ENCODE measurements at regions not wholly inside any gene's neighbourhood (a gene's known extent, or its start where the extent isn't known, plus 50 kb on each side); places are given as distances from the start of the nearest gene placed in this dataset.

GRCh38 chr2:104378853-104379374 is 475.0 kb upstream of the POU3F3 start:
- TF ChIP-seq POLR2A (IDR thresholded peaks at IDR 0.05) (no peak), CTCF (IDR thresholded peaks at IDR 0.05) (no peak)
